Parathyroid adenoma (tissue), 2 donors: ENCODE measurements at regions not wholly inside any gene's neighbourhood (a gene's known extent, or its start where the extent isn't known, plus 50 kb on each side); places are given as distances from the start of the nearest gene placed in this dataset.

Source experiments
- H2AFZ ChIP-seq: fragments of 300-600 bp; sonication (generic); one replicate; pipeline ENCODE4 v1.7.0; 2017; ENCODE audit warnings: antibody characterized with exemption, mild to moderate bottlenecking
- H3K27ac ChIP-seq: fragments of 300-600 bp; sonication (generic); one replicate; pipeline ENCODE4 v1.7.0; 2017
- H3K27me3 ChIP-seq: fragments of 300-600 bp; sonication (generic); one replicate; pipeline ENCODE4 v1.7.0; 2017; ENCODE audit warnings: low read length; ENCODE audit not compliant: control insufficient read depth, insufficient read depth
- H3K36me3 ChIP-seq: fragments of 300-600 bp; sonication (generic); one replicate; pipeline ENCODE4 v1.7.0; 2017; ENCODE audit warnings: low read length; ENCODE audit not compliant: control insufficient read depth, insufficient read depth
- H3K4me1 ChIP-seq: fragments of 300-600 bp; sonication (generic); one replicate; pipeline ENCODE4 v1.7.0; 2017; ENCODE audit warnings: control low read depth
- H3K4me2 ChIP-seq: fragments of 300-600 bp; sonication (generic); one replicate; pipeline ENCODE4 v1.7.0; 2017; ENCODE audit warnings: low read length
- H3K4me3 ChIP-seq: fragments of 300-600 bp; sonication (generic); one replicate; pipeline ENCODE4 v1.7.0; 2017; ENCODE audit warnings: low read depth, low read length
- H3K79me2 ChIP-seq: fragments of 300-600 bp; sonication (generic); one replicate; pipeline ENCODE4 v1.7.0; 2017; ENCODE audit warnings: control low read depth
- H3K9ac ChIP-seq: fragments of 300-600 bp; sonication (generic); one replicate; pipeline ENCODE4 v1.7.0; 2017; ENCODE audit warnings: mild to moderate bottlenecking
- H3K9me3 ChIP-seq: fragments of 300-600 bp; sonication (generic); one replicate; pipeline ENCODE4 v1.7.0; 2017; ENCODE audit warnings: low read length; ENCODE audit not compliant: control insufficient read depth
- TF ChIP-seq, protein P1 (sequence below): fragments of 300-600 bp; sonication (generic); IDR thresholded peaks from one replicate; pipeline ENCODE4 v1.7.0; 2017; ENCODE audit warnings: antibody characterized with exemption, mild to moderate bottlenecking
- donor health status: primary hyperparathyroidism.

DNA sequence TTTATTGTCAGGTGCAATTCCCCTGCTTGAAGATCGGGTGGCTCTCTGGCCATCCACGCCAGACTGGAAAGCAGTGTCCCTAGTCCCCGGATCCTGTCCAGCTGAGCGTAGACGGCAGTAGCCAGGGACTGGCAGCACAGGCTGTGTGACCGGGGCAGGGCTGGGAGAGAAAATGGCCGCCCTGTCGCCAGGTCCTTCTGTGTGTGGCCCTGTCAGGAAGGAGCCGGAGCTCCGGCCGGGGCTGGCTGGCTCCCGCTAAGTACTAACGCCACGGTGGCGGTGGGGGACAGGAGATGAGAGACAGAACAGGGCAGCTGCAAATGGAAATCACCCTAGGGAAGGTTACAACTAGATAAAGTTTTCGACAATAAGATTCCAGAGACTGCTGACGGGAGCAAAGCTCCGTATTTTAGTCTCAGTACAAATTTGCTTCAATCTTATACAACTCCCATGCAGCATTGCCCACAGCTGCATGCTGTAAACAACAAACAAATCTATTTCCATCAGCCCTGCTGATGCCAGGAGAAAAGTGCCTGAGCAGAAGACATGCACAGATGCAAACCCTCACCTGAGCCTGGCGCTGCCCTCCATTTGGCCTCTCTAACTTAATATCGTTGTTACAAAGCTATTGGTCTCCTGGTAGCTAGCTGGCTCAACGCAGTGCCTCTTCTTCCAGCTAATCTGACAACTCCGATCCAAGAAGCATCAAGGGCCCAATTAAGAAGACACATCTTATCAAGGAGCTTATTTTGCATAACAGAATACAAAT, 253.0 kb downstream of the TSHZ3 start:
- Histone ChIP-seq H3K36me3 (no peaks in the 10 kb centered on the region), H3K9ac (no peak overlapping the region), H3K9me3 (no peaks in the 10 kb centered on the region), H3K4me3 (no peak overlapping the region), H3K27ac (no peak overlapping the region), H2AFZ (no peak overlapping the region), H3K4me2 (no peak overlapping the region), H3K27me3 (no peaks in the 10 kb centered on the region), H3K4me1 (no peaks in the 10 kb centered on the region), H3K79me2 (no peaks in the 10 kb centered on the region)
- TF ChIP-seq, protein P1, sequence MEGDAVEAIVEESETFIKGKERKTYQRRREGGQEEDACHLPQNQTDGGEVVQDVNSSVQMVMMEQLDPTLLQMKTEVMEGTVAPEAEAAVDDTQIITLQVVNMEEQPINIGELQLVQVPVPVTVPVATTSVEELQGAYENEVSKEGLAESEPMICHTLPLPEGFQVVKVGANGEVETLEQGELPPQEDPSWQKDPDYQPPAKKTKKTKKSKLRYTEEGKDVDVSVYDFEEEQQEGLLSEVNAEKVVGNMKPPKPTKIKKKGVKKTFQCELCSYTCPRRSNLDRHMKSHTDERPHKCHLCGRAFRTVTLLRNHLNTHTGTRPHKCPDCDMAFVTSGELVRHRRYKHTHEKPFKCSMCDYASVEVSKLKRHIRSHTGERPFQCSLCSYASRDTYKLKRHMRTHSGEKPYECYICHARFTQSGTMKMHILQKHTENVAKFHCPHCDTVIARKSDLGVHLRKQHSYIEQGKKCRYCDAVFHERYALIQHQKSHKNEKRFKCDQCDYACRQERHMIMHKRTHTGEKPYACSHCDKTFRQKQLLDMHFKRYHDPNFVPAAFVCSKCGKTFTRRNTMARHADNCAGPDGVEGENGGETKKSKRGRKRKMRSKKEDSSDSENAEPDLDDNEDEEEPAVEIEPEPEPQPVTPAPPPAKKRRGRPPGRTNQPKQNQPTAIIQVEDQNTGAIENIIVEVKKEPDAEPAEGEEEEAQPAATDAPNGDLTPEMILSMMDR, result no peak

DNA sequence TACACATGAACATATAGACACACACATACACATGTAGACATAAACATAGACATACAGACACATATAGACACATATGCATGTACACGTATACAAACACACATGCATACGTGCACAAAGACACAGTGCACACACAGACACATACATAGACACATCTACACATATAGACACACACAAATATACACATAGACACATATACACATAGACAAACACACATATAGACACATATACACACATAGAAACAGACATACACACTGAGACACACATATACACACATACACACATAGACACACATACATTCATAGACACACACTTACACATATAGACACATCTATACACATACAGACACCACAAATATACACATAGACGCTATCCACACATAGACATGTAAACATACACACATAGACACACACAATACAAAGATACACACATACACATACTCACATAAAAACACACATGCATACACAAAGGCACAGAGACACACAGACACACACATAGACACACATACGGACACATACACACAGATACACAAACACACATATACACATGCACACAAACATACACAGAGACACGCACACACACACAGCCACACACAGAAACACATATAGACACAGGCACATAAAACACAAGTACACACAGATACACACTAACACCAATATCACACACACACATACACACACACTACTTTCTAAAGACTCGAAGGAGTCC, 254.0 kb downstream of the TSHZ3 start:
- H3K79me2 ChIP-seq, result no peaks in the 10 kb centered on the region
- no peaks in the 10 kb centered on the region for H3K4me1 ChIP-seq
- H3K4me2 ChIP-seq, result no peak overlapping the region
- TF ChIP-seq, protein P1, result no peak
- H3K9ac ChIP-seq, result no peak overlapping the region
- H2AFZ ChIP-seq, result no peak overlapping the region
- H3K4me3 ChIP-seq, result no peak overlapping the region
- H3K27ac ChIP-seq, result no peak overlapping the region
- no peaks in the 10 kb centered on the region for H3K9me3 ChIP-seq
- no peaks in the 10 kb centered on the region for H3K36me3 ChIP-seq
- H3K27me3 ChIP-seq, result no peaks in the 10 kb centered on the region

DNA sequence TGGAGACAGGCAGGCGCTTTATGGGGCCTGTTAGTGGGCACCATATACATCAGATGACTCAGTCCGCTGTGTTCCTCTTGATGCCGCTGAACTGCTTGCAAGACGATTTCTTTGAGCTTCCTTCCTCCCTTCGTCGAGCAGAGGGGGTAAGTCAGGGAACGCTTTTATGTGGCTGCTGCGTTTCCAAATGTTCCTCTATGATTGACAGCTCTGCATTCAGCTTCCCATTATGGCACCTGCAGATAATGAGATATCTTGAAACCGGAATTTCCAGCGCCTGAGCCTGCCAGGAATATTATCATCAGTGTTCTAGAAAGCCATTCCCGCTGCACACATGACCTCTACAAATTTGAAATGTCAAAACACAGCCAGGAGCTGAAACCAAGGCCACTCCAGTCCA, 257.0 kb downstream of the TSHZ3 start:
- H3K36me3 ChIP-seq, result no peaks in the 10 kb centered on the region
- no peaks in the 10 kb centered on the region for H3K27me3 ChIP-seq
- H3K4me3 ChIP-seq, result no peak overlapping the region
- no peak overlapping the region for H3K27ac ChIP-seq
- TF ChIP-seq, protein P1, result no peak
- H3K4me1 ChIP-seq, result no peaks in the 10 kb centered on the region
- no peaks in the 10 kb centered on the region for H3K79me2 ChIP-seq
- no peaks in the 10 kb centered on the region for H3K9me3 ChIP-seq
- H3K9ac ChIP-seq, result no peak overlapping the region
- no peak overlapping the region for H2AFZ ChIP-seq
- no peak overlapping the region for H3K4me2 ChIP-seq

DNA sequence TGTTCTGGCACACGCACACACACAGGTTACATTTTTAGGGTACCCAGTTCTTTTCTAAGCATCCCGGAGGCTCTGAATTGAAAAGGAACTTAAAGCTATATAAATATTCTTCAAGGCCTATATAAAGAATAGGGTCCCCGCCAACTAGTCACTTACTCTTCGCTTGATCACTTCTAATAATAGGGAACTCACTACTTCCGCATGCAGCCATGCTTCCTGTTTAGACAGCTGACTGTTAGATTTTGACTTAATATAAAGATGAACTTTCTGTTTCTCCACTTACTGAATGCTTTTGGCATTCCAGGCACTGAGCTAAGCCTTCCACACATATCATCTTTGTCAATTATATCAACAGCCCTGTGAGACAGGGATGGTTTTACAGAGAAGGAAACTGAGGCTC, 259.6 kb downstream of the TSHZ3 start:
- no peaks in the 10 kb centered on the region for H3K79me2 ChIP-seq
- no peaks in the 10 kb centered on the region for H3K27me3 ChIP-seq
- no peaks in the 10 kb centered on the region for H3K9me3 ChIP-seq
- H3K4me3 ChIP-seq, result no peak overlapping the region
- TF ChIP-seq, protein P1, result no peak
- H3K27ac ChIP-seq, result no peak overlapping the region
- no peak overlapping the region for H2AFZ ChIP-seq
- no peak overlapping the region for H3K4me2 ChIP-seq
- no peaks in the 10 kb centered on the region for H3K36me3 ChIP-seq
- H3K4me1 ChIP-seq, result no peaks in the 10 kb centered on the region
- no peak overlapping the region for H3K9ac ChIP-seq
